WTC11 (cell line): ENCODE measurements at regions not wholly inside any gene's neighbourhood (a gene's known extent, or its start where the extent isn't known, plus 50 kb on each side); places are given as distances from the start of the nearest gene placed in this dataset.

Experiments
- CREM ChIP-seq: sonication (generic); formaldehyde crosslinking; IDR thresholded peaks from 2 replicates; pipeline ENCODE4 v1.8.1; 2022; ENCODE audit warnings: mild to moderate bottlenecking, missing genetic modification reagents, moderate library complexity
- CTCF ChIP-seq: fragments of 200-600 bp; IDR thresholded peaks from 2 replicates; pipeline ENCODE4 v1.8.0; 2022; ENCODE audit warnings: antibody characterized with exemption
- FOXJ3 ChIP-seq: sonication (generic); formaldehyde crosslinking; IDR thresholded peaks from 2 replicates; pipeline ENCODE4 v1.9.0; 2021; ENCODE audit warnings: missing genetic modification reagents, mild to moderate bottlenecking, borderline replicate concordance
- ZNF138 ChIP-seq: sonication (generic); formaldehyde crosslinking; conservative IDR thresholded peaks from 2 replicates; pipeline ENCODE4 v1.8.1; 2022; ENCODE audit warnings: mild to moderate bottlenecking, moderate library complexity, missing genetic modification reagents

- no peak for TF ChIP-seq ZNF138 (CRISPR knock-in tag)
- no peak for TF ChIP-seq CTCF
- no peak for TF ChIP-seq CREM (CRISPR knock-in tag)
- TF ChIP-seq FOXJ3 (CRISPR knock-in tag), result no peak
Measured at GRCh38 chr4:134936014-134936413, 734.4 kb upstream of the PABPC4L start.
